Activated CD8-positive, alpha-beta T cell treated with anti-CD3 and anti-CD28 coated beads for 36 hours (primary cell): ENCODE measurements at regions not wholly inside any gene's neighbourhood (a gene's known extent, or its start where the extent isn't known, plus 50 kb on each side); places are given as distances from the start of the nearest gene placed in this dataset.

ENCODE experiments used
- ATAC-seq: fragments of 200-7000 bp; cut with Tn5 transposase; one replicate; pipeline ENCODE4 v1.10.0; 2021; ENCODE audit warnings: mild to moderate bottlenecking, moderate library complexity
- CTCF ChIA-PET: fragments of 350-600 bp; sonication (Branson Sonifier 250); formaldehyde crosslinking; loops from one replicate; lab custom pipeline; 2021; ENCODE audit warnings: antibody characterized with exemption; lab: Charles Lee
- POLR2A ChIA-PET: fragments of 350-600 bp; sonication (Branson Sonifier 250); formaldehyde crosslinking; loops from one replicate; lab custom pipeline; 2021; ENCODE audit warnings: antibody characterized with exemption; lab: Charles Lee
- DNase-seq: peaks from one replicate; pipeline ENCODE4 v3.0.0-alpha.2; 2020
- H3K27ac Mint-ChIP-seq: one replicate; pipeline ENCODE4 v1.8.0; 2021; ENCODE audit warnings: mild to moderate bottlenecking, mixed read lengths
- H3K27me3 Mint-ChIP-seq: one replicate; pipeline ENCODE4 v1.8.0; 2021; ENCODE audit warnings: mixed read lengths
- H3K36me3 Mint-ChIP-seq: one replicate; pipeline ENCODE4 v1.8.0; 2021; ENCODE audit warnings: low read depth, mixed read lengths
- H3K4me1 Mint-ChIP-seq: one replicate; pipeline ENCODE4 v1.8.0; 2021; ENCODE audit warnings: low read depth, mixed read lengths
- H3K4me3 Mint-ChIP-seq: one replicate; pipeline ENCODE4 v1.8.0; 2021; ENCODE audit warnings: mild to moderate bottlenecking, moderate library complexity, mixed read lengths
- H3K9me3 Mint-ChIP-seq: one replicate; pipeline ENCODE4 v1.8.0; 2021; ENCODE audit warnings: mixed read lengths
- CTCF ChIP-seq: fragments of 200-600 bp; IDR thresholded peaks from one replicate; pipeline ENCODE4 v1.8.0; 2022; ENCODE audit warnings: antibody characterized with exemption, mild to moderate bottlenecking
- intact Hi-C: fragments of 100-400 bp; cut with micrococcal nuclease; formaldehyde crosslinking; loops from one replicate; pipeline ENCODE4 v1.10.0; 2022

GRCh38 chr9:86809151-86809550 lies 138.2 kb downstream of the GAS1 start:
- ATAC-seq (no peak), DNase-seq (no peak)
- Mint-ChIP-seq H3K27me3 (peaks cover 4% of the 10 kb centered on the region), H3K9me3 (no peaks in the 10 kb centered on the region), H3K36me3 (no peaks in the 10 kb centered on the region), H3K4me3 (no peak overlapping the region), H3K27ac (no peak overlapping the region), H3K4me1 (no peaks in the 10 kb centered on the region)
- no peak for TF ChIP-seq CTCF
- CTCF ChIA-PET: no interaction called here
- intact Hi-C loops: no loop called here
- POLR2A ChIA-PET: no interaction called here

- Mint-ChIP-seq H3K36me3 (no peaks in the 10 kb centered on the region), H3K4me1 (no peaks in the 10 kb centered on the region), H3K27ac (no peak overlapping the region), H3K4me3 (no peak overlapping the region), H3K27me3 (peaks cover 4% of the 10 kb centered on the region), H3K9me3 (peaks cover 7% of the 10 kb centered on the region)
- POLR2A ChIA-PET: no interaction called here
- DNase-seq (no peak), ATAC-seq (no peak)
- no peak for TF ChIP-seq CTCF
- CTCF ChIA-PET: interaction anchor here (1.1 kb wide), 1 partner anchor 31 kb away, joined by 3 read pairs; no protein-coding TSS in a partner anchor
- intact Hi-C loops: no loop called here
Measured at GRCh38 chr9:86807367-86807976, 139.8 kb downstream of the GAS1 start.

- ChIA-PET CTCF (no interaction called here), POLR2A (no interaction called here)
- H3K4me1 Mint-ChIP-seq: no peaks in the 10 kb centered on the region
- H3K27ac Mint-ChIP-seq: no peak overlapping the region
- H3K27me3 Mint-ChIP-seq: peaks cover 1% of the 10 kb centered on the region
- H3K4me3 Mint-ChIP-seq: no peak overlapping the region
- intact Hi-C loops: no loop called here
- DNase-seq: no peak
- ATAC-seq: no peak
- H3K9me3 Mint-ChIP-seq: peaks cover 7% of the 10 kb centered on the region
- TF ChIP-seq CTCF: no peak
- no peaks in the 10 kb centered on the region for H3K36me3 Mint-ChIP-seq
Measured at GRCh38 chr9:86804011-86804410, 143.3 kb downstream of the GAS1 start.

- CTCF ChIA-PET: no interaction called here
Measured at GRCh38 chr9:86802900-86803673, 144.2 kb downstream of the GAS1 start.

More at GRCh38 chr9:86802900-86803673, 144.2 kb downstream of the GAS1 start:
- Mint-ChIP-seq H3K27me3 (peaks cover 1% of the 10 kb centered on the region), H3K36me3 (no peaks in the 10 kb centered on the region), H3K4me3 (no peak overlapping the region), H3K27ac (no peak overlapping the region), H3K9me3 (peaks cover 7% of the 10 kb centered on the region), H3K4me1 (no peaks in the 10 kb centered on the region)
- no peak for TF ChIP-seq CTCF
- ATAC-seq (no peak), DNase-seq (no peak)
- intact Hi-C loops: no loop called here
- POLR2A ChIA-PET: no interaction called here
